HFF-Myc (cell line): ENCODE measurements at regions not wholly inside any gene's neighbourhood (a gene's known extent, or its start where the extent isn't known, plus 50 kb on each side); places are given as distances from the start of the nearest gene placed in this dataset.

Source experiments
- DNase-seq: peaks from one replicate; pipeline ENCODE4 v3.0.0-alpha.2; 2011; ENCODE audit warnings: low read depth; ENCODE audit errors: extremely low read depth
- H3K4me3 ChIP-seq: replicated peaks from 2 replicates; pipeline ENCODE4 v1.5.1; 2011; ENCODE audit warnings: low read depth, mild to moderate bottlenecking, control low read depth, low read length
- TF ChIP-seq, protein P1 (sequence below): IDR thresholded peaks from 2 replicates; pipeline ENCODE4 v1.5.1; 2012; ENCODE audit warnings: mild to moderate bottlenecking, low read depth, low read length, control low read depth; ENCODE audit errors: missing control alignments

DNA sequence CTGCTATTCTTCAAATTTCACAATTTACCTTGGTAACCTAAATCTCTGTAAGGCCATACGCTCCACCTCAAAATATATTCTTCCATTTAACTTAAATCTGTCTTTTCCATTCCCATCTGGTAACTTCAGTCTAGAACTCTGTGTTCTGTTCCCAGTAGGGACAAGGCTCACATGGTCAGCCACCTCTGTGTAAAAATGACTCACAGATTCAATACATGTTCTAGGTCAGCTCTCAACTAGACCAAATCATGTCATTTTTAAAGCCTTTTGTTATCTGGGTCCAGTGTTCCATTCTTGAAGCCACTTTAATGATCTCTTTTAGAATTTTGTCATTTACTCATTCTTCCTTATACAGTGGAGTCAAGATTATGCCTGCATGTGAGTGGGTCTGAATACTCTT is 315.6 kb upstream of the CITED2 start:
- H3K4me3 ChIP-seq = no peak overlapping the region
- TF ChIP-seq, protein P1, sequence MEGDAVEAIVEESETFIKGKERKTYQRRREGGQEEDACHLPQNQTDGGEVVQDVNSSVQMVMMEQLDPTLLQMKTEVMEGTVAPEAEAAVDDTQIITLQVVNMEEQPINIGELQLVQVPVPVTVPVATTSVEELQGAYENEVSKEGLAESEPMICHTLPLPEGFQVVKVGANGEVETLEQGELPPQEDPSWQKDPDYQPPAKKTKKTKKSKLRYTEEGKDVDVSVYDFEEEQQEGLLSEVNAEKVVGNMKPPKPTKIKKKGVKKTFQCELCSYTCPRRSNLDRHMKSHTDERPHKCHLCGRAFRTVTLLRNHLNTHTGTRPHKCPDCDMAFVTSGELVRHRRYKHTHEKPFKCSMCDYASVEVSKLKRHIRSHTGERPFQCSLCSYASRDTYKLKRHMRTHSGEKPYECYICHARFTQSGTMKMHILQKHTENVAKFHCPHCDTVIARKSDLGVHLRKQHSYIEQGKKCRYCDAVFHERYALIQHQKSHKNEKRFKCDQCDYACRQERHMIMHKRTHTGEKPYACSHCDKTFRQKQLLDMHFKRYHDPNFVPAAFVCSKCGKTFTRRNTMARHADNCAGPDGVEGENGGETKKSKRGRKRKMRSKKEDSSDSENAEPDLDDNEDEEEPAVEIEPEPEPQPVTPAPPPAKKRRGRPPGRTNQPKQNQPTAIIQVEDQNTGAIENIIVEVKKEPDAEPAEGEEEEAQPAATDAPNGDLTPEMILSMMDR = no peak
- no peak for DNase-seq

DNA sequence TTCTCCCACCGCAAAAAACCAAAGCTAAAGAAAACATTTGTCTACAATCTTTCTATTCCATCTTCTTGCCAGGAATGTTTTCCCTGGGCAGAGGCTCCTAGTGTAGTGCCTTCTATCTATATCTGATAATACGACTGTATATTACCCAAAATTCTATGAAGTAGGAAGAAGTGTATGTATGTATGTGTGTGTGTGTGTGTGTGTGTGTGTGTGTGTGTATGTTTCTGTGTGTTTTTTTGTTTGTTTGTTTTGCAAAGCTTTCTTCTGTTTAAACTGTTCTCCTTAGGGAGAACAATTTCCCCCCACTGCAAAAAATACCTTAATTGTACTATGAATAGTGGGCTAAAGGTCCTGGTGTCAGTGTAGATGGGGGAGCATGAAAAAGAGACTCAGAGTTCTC is 312.6 kb upstream of the CITED2 start:
- no peak for DNase-seq
- no peak overlapping the region for H3K4me3 ChIP-seq
- TF ChIP-seq, protein P1 = no peak

DNA sequence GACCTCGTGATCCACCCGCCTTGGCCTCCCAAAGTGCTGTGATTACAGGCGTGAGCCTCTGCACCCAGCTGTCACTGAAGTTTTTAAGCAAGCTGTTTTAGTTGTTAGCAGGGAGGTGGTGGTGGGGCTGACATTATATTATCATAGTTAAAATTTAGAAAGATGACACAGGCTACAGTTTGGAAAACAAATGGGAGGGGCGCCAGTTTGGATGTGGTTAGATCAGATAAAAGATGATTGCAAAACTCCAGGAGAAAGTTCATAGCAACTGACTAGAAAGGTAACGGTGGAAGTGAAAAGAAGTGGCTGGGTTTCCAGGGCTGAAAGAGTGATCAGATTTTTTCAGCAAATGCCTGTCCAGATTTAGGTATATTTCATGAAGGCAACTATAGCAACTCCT is 311.9 kb upstream of the CITED2 start:
- no peak overlapping the region for H3K4me3 ChIP-seq
- DNase-seq = no peak
- TF ChIP-seq, protein P1 = no peak

DNA sequence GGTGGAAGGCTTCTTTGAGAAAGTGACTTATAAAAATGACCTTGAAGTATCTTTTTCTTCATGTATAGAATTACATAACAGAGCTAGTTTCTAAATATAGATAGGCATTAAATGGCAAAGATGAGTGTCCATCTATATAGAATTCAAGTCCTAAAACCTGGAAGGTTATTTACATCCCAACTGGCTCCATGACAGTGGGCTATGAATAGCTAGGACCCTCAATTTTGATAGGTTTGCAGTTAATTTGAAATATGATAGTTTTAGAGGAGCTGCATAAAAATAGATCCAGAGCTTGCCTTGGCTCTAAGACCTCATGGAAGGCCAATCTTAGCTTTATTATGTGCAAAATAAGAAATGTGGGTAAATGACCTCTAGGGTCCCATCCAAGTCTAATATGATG is 310.6 kb upstream of the CITED2 start:
- TF ChIP-seq, protein P1 = no peak
- DNase-seq = no peak

DNA sequence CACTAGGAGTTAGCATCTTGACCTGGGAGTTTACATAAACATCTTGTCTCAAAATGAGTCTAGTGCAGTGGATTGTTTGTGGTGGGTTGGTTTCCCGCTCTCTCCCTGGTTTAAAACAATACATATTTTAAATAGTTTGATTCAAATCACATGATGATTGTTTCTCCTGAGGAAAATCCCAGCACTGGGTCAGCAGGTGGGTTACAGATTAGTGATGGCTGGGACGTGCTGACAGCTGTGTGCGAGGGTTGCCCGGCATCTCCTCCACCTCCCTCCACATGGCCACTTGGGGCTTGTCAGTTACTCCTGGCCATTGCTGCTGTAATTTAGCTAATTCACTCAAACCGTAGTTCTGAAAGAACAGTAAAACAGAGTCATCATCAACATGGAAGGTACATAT is 306.4 kb upstream of the CITED2 start:
- TF ChIP-seq, protein P1 = no peak
- H3K4me3 ChIP-seq = no peak overlapping the region
- no peak for DNase-seq

More for the DNA sequence above, 310.6 kb upstream of the CITED2 start:
- no peak overlapping the region for H3K4me3 ChIP-seq

DNA sequence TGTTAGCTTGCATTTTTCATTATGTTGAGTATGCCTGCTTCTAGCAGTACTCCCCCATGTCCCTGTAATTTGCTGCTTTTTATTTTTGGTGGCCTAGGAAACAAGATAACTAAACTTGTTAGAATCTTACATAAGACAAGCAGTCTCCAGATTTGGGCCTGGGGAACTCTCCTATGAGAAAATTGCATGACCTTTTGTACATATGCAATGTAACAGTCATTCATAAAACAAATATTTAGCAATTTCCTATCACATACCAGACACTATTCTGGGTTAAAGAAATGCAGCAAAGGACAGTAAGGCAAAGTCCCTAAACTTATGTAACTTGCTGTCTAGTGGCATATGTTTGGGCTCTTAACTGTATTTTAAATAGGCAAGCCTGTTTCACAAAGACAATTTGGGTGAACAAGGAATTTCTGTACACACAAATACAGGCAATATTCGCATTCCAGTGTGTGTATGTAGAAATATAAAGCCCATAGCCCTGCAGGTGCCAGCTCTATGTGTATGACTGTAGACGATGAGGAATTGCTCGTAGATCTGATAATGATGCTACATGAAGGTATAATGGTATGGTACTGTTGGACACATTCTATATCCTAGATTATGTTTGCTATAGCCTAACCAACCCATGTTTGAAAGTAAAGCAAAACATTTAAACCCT is 305.2 kb upstream of the CITED2 start:
- TF ChIP-seq, protein P1 = no peak
- H3K4me3 ChIP-seq = no peak overlapping the region
- no peak for DNase-seq

DNA sequence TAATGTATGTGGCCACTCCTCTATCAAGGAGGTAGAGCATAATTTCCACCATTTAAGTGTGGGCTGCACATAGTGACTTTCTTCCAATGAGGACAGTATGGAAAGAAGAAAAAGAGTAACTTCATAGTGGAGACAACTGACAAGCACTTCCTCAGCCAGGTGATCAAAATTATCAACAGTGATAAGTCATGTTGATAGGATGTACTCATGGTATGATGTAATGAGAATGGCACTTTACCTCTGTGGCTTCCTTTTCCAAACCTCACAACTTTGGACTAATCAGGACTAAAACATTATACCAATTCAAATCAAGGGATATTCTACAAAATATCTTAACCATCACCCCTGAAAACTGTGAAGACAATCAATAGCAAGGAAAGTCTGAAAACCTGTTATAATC is 302.3 kb upstream of the CITED2 start:
- H3K4me3 ChIP-seq = no peak overlapping the region
- TF ChIP-seq, protein P1 = no peak
- DNase-seq = no peak
